ENCODE measurements at regions not wholly inside any gene's neighbourhood (a gene's known extent, or its start where the extent isn't known, plus 50 kb on each side); places are given as distances from the start of the nearest gene placed in this dataset.

DNA sequence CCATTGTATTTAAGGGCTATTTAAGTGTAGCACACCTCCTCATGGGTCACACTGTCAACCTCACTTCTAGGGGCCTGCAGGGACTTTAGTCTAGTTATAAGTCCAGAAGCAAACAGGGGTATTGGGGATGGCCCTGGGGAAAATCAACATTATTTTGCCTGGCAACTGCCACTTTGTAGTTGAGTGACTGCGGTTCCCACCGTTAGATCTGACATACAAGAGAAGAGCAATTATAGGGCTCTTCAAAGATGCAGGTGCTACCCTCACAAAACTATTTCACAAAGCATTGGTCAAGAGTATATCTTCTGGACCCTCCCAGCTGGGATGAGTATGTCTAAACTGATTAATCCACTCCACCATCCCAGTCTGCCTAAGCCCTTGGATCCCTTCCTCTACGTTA lies 133.0 kb upstream of the PCBD1 start:
- no peaks in the 10 kb centered on the region for H3K27me3 ChIP-seq (replicated peaks in 1 of 4; ENCODE audit: control extremely low read depth in 1 of 4, control insufficient read depth in 3 of 4, insufficient read depth in 4 of 4, low read length in 3 of 4)
- H2AFZ ChIP-seq (ENCODE audit: insufficient read depth, low read depth, low read length, poor library complexity, severe bottlenecking): no peak overlapping the region
- no peak overlapping the region for H3K9ac ChIP-seq (ENCODE audit: low read length)
- no peaks in the 10 kb centered on the region for H3K79me2 ChIP-seq (ENCODE audit: control insufficient read depth, insufficient read depth, low read length)
- H3K36me3 ChIP-seq (replicated peaks in 1 of 2; ENCODE audit: control extremely low read depth in 1 of 2, control insufficient read depth in 1 of 2, extremely low read depth in 1 of 2, insufficient read depth in 2 of 2, low read length in 1 of 2): no peaks in the 10 kb centered on the region
- no peak for ATAC-seq (ENCODE audit: low read depth)
- no peak overlapping the region for H3K4me3 Mint-ChIP-seq
- H3K27me3 Mint-ChIP-seq: peaks cover 8% of the 10 kb centered on the region
- no peak for DNase-seq
- peaks cover 2% of the 10 kb centered on the region for H3K9me3 Mint-ChIP-seq (ENCODE audit: insufficient read depth)
- POLR2A ChIA-PET: no interaction called here
- 91% methylated on average over 1 of the region's 3 CpGs for WGBS (ENCODE audit: insufficient coverage)
- no peaks in the 10 kb centered on the region for H4K20me1 ChIP-seq (ENCODE audit: control insufficient read depth, insufficient read depth, low read length, poor library complexity, severe bottlenecking)
- H3K4me1 ChIP-seq (ENCODE audit: control insufficient read depth in 2 of 2, insufficient read depth in 2 of 2, low read length in 2 of 2): no peaks in the 10 kb centered on the region
- H3K27ac ChIP-seq (ENCODE audit: low read length in 2 of 2): no peak overlapping the region
- no peak overlapping the region for H3K27ac Mint-ChIP-seq
- no peaks in the 10 kb centered on the region for H3K9me3 ChIP-seq (ENCODE audit: control extremely low read depth in 1 of 3, control insufficient read depth in 2 of 3, insufficient read depth in 1 of 3, low read length in 2 of 3)
- H3K4me3 ChIP-seq (ENCODE audit: control extremely low read depth in 1 of 5, extremely low read depth in 1 of 5, insufficient read depth in 1 of 5, low read depth in 2 of 5, low read length in 4 of 5): no peak overlapping the region
- intact Hi-C loops (cut with micrococcal nuclease): no loop called here
- CTCF ChIA-PET: no interaction called here
- no peaks in the 10 kb centered on the region for H3K4me1 Mint-ChIP-seq
- no peak overlapping the region for H3K4me2 ChIP-seq (replicated peaks; ENCODE audit: low read depth, low read length, poor library complexity, severe bottlenecking)
- TF ChIP-seq, protein P1, sequence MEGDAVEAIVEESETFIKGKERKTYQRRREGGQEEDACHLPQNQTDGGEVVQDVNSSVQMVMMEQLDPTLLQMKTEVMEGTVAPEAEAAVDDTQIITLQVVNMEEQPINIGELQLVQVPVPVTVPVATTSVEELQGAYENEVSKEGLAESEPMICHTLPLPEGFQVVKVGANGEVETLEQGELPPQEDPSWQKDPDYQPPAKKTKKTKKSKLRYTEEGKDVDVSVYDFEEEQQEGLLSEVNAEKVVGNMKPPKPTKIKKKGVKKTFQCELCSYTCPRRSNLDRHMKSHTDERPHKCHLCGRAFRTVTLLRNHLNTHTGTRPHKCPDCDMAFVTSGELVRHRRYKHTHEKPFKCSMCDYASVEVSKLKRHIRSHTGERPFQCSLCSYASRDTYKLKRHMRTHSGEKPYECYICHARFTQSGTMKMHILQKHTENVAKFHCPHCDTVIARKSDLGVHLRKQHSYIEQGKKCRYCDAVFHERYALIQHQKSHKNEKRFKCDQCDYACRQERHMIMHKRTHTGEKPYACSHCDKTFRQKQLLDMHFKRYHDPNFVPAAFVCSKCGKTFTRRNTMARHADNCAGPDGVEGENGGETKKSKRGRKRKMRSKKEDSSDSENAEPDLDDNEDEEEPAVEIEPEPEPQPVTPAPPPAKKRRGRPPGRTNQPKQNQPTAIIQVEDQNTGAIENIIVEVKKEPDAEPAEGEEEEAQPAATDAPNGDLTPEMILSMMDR (IDR thresholded peaks at IDR 0.05): no peak
- no peak for TF ChIP-seq EZH2 (IDR thresholded peaks at IDR 0.05; ENCODE audit: borderline replicate concordance, insufficient read depth, low read depth, low read length, poor library complexity, severe bottlenecking)

DNA sequence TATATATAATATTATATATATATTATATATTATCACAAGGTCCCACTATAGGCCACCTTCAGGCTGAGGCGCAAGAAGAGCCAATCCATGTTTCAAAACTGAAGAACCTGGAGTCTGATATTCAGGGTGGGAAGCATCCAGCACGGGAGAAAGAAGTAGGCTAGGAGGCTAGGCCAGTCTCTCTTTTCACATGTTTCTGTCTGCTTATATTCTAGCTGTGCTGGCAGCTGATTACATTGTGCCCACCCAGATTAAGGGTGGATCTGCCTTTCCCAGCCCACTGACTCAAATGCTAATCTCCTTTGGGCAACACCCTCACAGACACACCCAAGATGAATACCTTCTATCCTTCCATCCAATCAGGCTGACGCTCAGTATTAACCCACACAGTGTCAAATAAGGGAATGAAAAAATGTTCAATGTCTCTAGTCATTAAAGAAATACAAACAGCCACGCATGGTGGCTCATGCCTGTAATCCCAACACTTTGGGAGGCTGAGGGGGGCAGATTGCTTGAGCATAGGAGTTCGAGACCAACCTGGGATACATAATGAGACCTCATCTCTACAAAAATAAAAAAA lies 135.4 kb upstream of the PCBD1 start:
- Histone ChIP-seq H3K4me1 (ENCODE audit: control insufficient read depth in 2 of 2, insufficient read depth in 2 of 2, low read length in 2 of 2) (no peaks in the 10 kb centered on the region), H3K79me2 (ENCODE audit: control insufficient read depth, insufficient read depth, low read length) (no peaks in the 10 kb centered on the region), H3K36me3 (replicated peaks in 1 of 2; ENCODE audit: control extremely low read depth in 1 of 2, control insufficient read depth in 1 of 2, extremely low read depth in 1 of 2, insufficient read depth in 2 of 2, low read length in 1 of 2) (no peaks in the 10 kb centered on the region), H3K27ac (ENCODE audit: low read length in 2 of 2) (no peak overlapping the region), H3K4me3 (ENCODE audit: control extremely low read depth in 1 of 5, extremely low read depth in 1 of 5, insufficient read depth in 1 of 5, low read depth in 2 of 5, low read length in 4 of 5) (no peak overlapping the region), H3K27me3 (replicated peaks in 1 of 4; ENCODE audit: control extremely low read depth in 1 of 4, control insufficient read depth in 3 of 4, insufficient read depth in 4 of 4, low read length in 3 of 4) (peaks cover 0 to 3% (median 0%) of the 10 kb centered on the region in 4 experiments), H4K20me1 (ENCODE audit: control insufficient read depth, insufficient read depth, low read length, poor library complexity, severe bottlenecking) (no peaks in the 10 kb centered on the region), H3K9ac (ENCODE audit: low read length) (no peak overlapping the region), H3K4me2 (replicated peaks; ENCODE audit: low read depth, low read length, poor library complexity, severe bottlenecking) (no peak overlapping the region), H3K9me3 (ENCODE audit: control extremely low read depth in 1 of 3, control insufficient read depth in 2 of 3, insufficient read depth in 1 of 3, low read length in 2 of 3) (no peaks in the 10 kb centered on the region), H2AFZ (ENCODE audit: insufficient read depth, low read depth, low read length, poor library complexity, severe bottlenecking) (no peak overlapping the region)
- DNase-seq: no peak
- intact Hi-C loops (cut with micrococcal nuclease): no loop called here
- Mint-ChIP-seq H3K27ac (no peak overlapping the region), H3K27me3 (peaks cover 9% of the 10 kb centered on the region), H3K4me3 (no peak overlapping the region), H3K4me1 (no peaks in the 10 kb centered on the region), H3K9me3 (ENCODE audit: insufficient read depth) (peaks cover 2% of the 10 kb centered on the region)
- ATAC-seq (ENCODE audit: low read depth): no peak
- no peak for TF ChIP-seq EZH2 (IDR thresholded peaks at IDR 0.05; ENCODE audit: borderline replicate concordance, insufficient read depth, low read depth, low read length, poor library complexity, severe bottlenecking)
- TF ChIP-seq, protein P1 (IDR thresholded peaks at IDR 0.05): no peak
- 100% methylated on average over 2 of the region's 5 CpGs for WGBS (ENCODE audit: insufficient coverage)
- ChIA-PET CTCF (no interaction called here), POLR2A (no interaction called here)
